ENCODE measurements at regions not wholly inside any gene's neighbourhood (a gene's known extent, or its start where the extent isn't known, plus 50 kb on each side); places are given as distances from the start of the nearest gene placed in this dataset.

DNA sequence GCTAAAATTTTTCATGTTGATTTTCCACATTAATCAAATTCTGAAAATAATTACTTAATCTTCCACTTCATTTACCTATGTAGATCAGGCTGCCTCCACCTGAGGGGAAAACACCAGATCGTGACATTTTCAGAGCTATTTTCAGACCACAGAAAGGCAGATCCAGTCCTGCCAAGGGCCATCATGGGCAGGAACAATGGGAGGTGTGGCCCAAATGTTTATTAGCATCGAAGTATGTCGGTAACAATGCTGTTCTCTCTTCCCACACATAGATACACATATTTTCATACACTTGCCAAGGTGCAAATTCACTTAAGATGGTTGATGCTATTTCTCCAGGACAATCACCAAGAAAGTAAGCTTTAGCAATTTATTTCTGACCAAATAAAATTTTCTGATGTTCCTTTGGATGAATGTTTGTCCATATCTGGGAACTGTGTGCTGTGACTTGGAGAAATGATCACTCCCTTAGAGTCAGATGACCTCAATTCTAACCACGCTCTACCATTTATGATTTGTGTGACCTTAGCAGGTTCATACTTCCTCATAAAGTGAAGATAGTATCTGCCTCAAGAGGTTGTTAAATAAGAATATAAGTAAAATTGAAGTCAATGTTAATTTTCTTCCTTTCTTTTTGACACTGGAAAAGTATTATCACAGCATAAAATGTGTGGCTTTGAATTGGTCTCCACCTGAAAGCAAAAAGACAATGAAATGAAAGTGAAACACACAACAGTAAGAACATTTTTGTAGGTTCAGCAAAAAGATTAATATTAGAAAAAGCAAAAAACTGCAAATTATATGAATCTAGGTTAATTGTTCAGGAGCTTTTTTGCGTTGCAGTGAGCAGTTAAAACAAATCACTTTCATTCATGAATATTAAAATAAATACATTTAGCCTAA lies 310.4 kb upstream of the PHF14 start:
- TF ChIP-seq, protein P1, sequence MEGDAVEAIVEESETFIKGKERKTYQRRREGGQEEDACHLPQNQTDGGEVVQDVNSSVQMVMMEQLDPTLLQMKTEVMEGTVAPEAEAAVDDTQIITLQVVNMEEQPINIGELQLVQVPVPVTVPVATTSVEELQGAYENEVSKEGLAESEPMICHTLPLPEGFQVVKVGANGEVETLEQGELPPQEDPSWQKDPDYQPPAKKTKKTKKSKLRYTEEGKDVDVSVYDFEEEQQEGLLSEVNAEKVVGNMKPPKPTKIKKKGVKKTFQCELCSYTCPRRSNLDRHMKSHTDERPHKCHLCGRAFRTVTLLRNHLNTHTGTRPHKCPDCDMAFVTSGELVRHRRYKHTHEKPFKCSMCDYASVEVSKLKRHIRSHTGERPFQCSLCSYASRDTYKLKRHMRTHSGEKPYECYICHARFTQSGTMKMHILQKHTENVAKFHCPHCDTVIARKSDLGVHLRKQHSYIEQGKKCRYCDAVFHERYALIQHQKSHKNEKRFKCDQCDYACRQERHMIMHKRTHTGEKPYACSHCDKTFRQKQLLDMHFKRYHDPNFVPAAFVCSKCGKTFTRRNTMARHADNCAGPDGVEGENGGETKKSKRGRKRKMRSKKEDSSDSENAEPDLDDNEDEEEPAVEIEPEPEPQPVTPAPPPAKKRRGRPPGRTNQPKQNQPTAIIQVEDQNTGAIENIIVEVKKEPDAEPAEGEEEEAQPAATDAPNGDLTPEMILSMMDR (IDR thresholded peaks at IDR 0.05; ENCODE audit: low read length): no peak
- TF ChIP-seq EZH2 (IDR thresholded peaks at IDR 0.05; ENCODE audit: borderline replicate concordance, low read length): no peak

Measured in OCI-LY1 (cell line).